IPS DF 6.9 (cell line): ENCODE measurements at regions not wholly inside any gene's neighbourhood (a gene's known extent, or its start where the extent isn't known, plus 50 kb on each side); places are given as distances from the start of the nearest gene placed in this dataset.
A peak's percentile ranks its signal among the peaks of the same experiment; 100 is the strongest.
"Not testable (repeated sequence)": the region's sequence is repeated elsewhere in the genome, so short reads cannot be mapped to it uniquely, and the experiment has no call there.

Experiments used
- DNase-seq: peaks from one replicate; pipeline ENCODE4 v3.0.0-alpha.2; 2013; ENCODE audit warnings: low read depth, low spot score
- H3K27ac ChIP-seq: one replicate; pipeline ENCODE4 v1.5.1; 2013; ENCODE audit warnings: low read length, control low read depth
- H3K27me3 ChIP-seq: 2 replicates; pipeline ENCODE4 v1.6.1; 2013; ENCODE audit warnings: mild to moderate bottlenecking, low read length; ENCODE audit not compliant: control insufficient read depth, insufficient read depth
- H3K36me3 ChIP-seq: 2 replicates; pipeline ENCODE4 v1.6.1; 2013; ENCODE audit warnings: low read length; ENCODE audit not compliant: control insufficient read depth, insufficient read depth
- H3K4me1 ChIP-seq: 2 replicates; pipeline ENCODE4 v1.6.1; 2013; ENCODE audit warnings: low read length; ENCODE audit not compliant: control insufficient read depth, insufficient read depth
- H3K4me3 ChIP-seq: 2 replicates; pipeline ENCODE4 v1.5.1; 2013; ENCODE audit warnings: mild to moderate bottlenecking, low read length
- H3K9me3 ChIP-seq: 2 replicates; pipeline ENCODE4 v1.6.1; 2013; ENCODE audit warnings: low read length, inconsistent platforms; ENCODE audit not compliant: control insufficient read depth, insufficient read depth
- WGBS: extraction: QIAGEN DNeasy Blood & Tissue Kit; methylation state at CpG from one replicate; pipeline ENCODE4 v1.1.7; 2013; ENCODE audit warnings: mixed read lengths, missing lambda C conversion rate; ENCODE audit not compliant: insufficient read length, insufficient coverage; 5-methylcytosine and 5-hydroxymethylcytosine counted together

GRCh38 chr19:22545751-22546150, 88.4 kb upstream of the ZNF492 start:
- H3K4me3 ChIP-seq: no peak overlapping the region
- DNase-seq: peak; percentile 29
- no CpG with 5 or more reads among the region's 5 CpGs for WGBS
- peaks cover 15% of the 10 kb centered on the region for H3K9me3 ChIP-seq
- no peaks in the 10 kb centered on the region for H3K36me3 ChIP-seq
- H3K27me3 ChIP-seq: no peaks in the 10 kb centered on the region
- no peak overlapping the region for H3K27ac ChIP-seq
- no peaks in the 10 kb centered on the region for H3K4me1 ChIP-seq

DNA sequence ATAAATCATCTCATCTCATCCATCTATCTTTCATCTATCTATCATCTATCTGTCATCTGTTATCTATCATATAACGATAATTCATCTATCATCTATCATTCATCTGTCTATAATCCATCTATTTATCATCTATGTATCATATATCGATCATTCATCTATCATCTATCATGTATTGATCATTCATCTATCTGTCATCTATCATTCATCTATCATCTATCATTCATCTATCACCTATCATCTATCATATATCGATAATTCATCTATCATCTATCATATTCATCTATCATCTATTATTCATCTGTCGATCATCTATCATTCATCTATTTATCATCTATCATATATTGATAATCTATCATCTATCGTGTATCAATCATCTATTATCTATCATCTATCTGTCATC, 100.4 kb upstream of the ZNF492 start:
- WGBS: over 99% methylated on average over 5 of the region's 5 CpGs
- Histone ChIP-seq H3K36me3 (no peaks in the 10 kb centered on the region), H3K27me3 (no peaks in the 10 kb centered on the region), H3K4me3 (no peak overlapping the region), H3K27ac (no peak overlapping the region), H3K4me1 (no peaks in the 10 kb centered on the region), H3K9me3 (peaks cover 7% of the 10 kb centered on the region)
- DNase-seq: no peak

DNA sequence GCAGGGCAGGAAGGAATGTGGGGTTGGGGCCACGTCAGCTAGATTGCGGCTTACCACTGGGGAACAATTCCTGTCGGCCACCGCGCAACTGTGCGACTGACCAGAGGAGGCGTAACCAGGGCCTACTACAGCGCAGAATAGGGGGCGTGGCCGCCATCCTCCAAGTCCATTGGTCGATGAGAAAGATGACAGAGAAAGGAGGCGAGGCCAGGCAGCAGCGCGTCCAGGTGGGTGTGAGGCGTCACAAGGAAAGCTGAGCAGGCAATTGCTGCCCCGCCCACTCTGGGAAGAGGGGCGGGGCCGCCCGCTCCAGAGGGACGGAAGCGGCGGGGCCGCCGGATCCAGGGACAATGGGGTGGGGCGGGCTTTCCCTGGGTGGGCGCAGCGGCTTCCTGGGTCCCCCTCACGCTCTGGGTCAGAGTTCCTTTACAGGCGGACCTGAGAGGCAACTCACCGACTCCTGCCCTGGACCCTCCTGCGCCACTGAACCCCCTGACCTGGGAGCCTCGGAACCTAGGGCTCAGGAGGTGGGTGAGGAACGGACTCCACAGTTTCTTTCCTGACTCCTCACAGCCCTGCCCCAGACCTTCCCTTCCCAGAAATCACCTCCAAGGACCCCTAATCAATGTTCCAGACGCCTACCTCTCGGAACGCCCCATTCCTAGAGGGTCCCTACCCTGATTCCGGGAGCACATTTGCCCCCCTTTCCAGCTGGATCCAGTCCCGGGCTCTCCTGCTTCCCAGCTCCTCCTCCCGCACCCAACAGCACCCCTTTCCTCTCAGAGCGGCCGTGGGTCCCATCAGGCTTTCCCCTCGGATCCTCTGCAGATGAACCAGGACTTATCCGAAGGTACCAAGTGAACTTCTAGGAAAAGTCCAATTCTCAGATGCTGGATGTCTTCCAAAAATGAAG, 101.5 kb upstream of the ZNF492 start:
- Histone ChIP-seq H3K9me3 (peaks cover 7% of the 10 kb centered on the region), H3K27ac (no peak overlapping the region), H3K4me3 (no peak overlapping the region), H3K27me3 (no peaks in the 10 kb centered on the region), H3K4me1 (no peaks in the 10 kb centered on the region), H3K36me3 (no peaks in the 10 kb centered on the region)
- WGBS: no CpG with 5 or more reads among the region's 43 CpGs
- DNase-seq: no peak

DNA sequence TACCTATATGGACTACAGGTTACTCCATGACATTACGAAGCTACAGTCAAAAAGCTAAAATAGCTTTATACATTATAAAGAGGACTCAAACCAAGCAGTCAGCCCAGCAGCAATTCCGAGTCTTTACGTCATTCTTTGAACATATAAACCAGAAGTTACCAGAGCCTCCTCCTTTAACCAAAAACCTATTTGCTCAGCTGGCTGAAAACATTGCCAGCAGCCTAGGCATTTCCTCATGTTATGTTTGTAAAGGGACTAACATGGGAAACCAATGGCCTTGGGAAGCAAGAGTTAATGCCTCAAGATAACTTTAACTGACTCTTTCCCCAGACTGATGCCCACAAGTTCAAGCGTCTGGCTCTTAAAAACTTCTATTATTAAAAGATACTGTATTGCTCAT, 104.1 kb upstream of the ZNF492 start:
- DNase-seq: no peak
- no peak overlapping the region for H3K27ac ChIP-seq
- no peaks in the 10 kb centered on the region for H3K36me3 ChIP-seq
- H3K4me1 ChIP-seq: no peaks in the 10 kb centered on the region
- H3K27me3 ChIP-seq: no peaks in the 10 kb centered on the region
- peaks cover 11% of the 10 kb centered on the region for H3K9me3 ChIP-seq
- no CpG with 5 or more reads among the region's 4 CpGs for WGBS
- no peak overlapping the region for H3K4me3 ChIP-seq

DNA sequence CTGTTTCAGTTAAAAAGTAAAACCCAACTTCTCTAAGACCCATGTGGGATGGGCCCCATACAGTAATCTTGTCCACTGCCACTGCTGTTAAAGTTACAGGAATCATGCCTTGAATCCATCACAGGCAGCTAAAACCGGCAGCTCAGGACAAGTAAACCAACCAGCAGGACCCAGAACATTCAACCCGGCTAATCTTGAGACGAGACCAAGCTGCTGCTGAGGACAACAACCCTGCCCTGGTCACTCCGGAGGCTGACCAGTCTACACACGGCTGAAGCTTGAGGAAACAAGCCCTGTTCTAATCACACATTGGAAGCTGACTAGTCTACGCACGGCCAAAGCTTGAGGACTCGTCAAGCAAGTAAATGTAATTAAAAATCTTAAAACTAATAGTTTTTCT, 105.2 kb upstream of the ZNF492 start:
- Histone ChIP-seq H3K27me3 (no peaks in the 10 kb centered on the region), H3K27ac (no peak overlapping the region), H3K4me1 (no peaks in the 10 kb centered on the region), H3K36me3 (no peaks in the 10 kb centered on the region), H3K9me3 (peaks cover 12% of the 10 kb centered on the region), H3K4me3 (no peak overlapping the region)
- no peak for DNase-seq
- WGBS: no CpG with 5 or more reads among the region's 8 CpGs

DNA sequence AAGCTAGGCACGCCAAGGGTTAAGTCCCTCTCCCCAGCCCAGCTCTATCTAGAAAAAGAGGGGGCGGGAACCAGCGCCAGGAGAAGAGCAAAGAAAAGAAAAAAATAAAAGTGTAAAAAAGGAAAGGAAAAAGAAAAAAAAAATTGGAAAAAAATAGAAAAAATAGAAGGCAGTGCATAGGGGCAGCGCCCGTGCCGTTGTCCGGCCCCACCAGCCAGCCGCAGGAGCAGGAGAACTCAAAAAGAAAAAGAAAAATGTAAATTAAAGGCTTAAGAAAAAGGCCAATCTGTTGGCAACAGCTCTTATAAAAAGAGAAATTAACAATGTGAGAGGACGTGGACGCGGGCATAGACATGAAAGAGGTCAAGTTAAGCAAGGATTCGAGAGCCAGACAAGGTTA, 105.4 kb upstream of the ZNF98 start:
- no peaks in the 10 kb centered on the region for H3K4me1 ChIP-seq
- H3K27ac ChIP-seq: no peak overlapping the region
- WGBS: no CpG with 5 or more reads among the region's 12 CpGs

GRCh38 chr19:22526661-22527272, 104.6 kb upstream of the ZNF98 start:
- Histone ChIP-seq H3K27ac (no peak overlapping the region), H3K4me3 (no peak overlapping the region), H3K9me3 (peaks cover 11% of the 10 kb centered on the region), H3K27me3 (no peaks in the 10 kb centered on the region), H3K36me3 (no peaks in the 10 kb centered on the region), H3K4me1 (no peaks in the 10 kb centered on the region)
- no CpG with 5 or more reads among the region's 11 CpGs for WGBS
- no peak for DNase-seq

More for the DNA sequence above, 105.4 kb upstream of the ZNF98 start:
- no peak overlapping the region for H3K4me3 ChIP-seq
- H3K9me3 ChIP-seq: peaks cover 14% of the 10 kb centered on the region
- DNase-seq: no peak
- H3K36me3 ChIP-seq: no peaks in the 10 kb centered on the region
- H3K27me3 ChIP-seq: no peaks in the 10 kb centered on the region

DNA sequence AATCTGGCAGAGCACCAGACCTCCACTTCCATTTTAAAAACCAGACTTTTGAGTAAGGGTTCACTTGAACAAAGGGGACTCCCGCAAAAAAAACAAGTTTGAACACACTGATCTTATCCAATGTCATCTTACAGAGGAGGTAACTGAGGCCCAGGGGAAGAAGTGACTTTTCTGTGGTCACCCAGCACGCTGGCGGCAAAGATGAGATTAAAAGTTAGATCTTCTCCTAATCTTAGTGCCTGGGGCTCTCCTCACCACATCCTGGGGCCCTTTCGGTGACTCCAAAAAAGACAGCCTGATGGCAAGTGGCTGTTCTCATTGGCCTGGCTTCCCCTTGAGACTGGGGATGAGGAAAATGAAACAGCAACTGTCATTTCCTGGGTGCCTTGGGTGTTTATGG, 101.8 kb upstream of the ZNF98 start:
- Histone ChIP-seq H3K4me3 (no peak overlapping the region), H3K27ac (no peak overlapping the region), H3K36me3 (no peaks in the 10 kb centered on the region), H3K27me3 (no peaks in the 10 kb centered on the region), H3K4me1 (no peaks in the 10 kb centered on the region), H3K9me3 (peaks cover 13% of the 10 kb centered on the region)
- WGBS: no CpG with 5 or more reads among the region's 4 CpGs
- no peak for DNase-seq

GRCh38 chr19:22519562-22519961, 97.4 kb upstream of the ZNF98 start:
- H3K4me3 ChIP-seq, H3K27ac ChIP-seq, DNase-seq, H3K27me3 ChIP-seq, H3K4me1 ChIP-seq, H3K36me3 ChIP-seq: not testable (repeated sequence)
- WGBS: no CpG with 5 or more reads among the region's 13 CpGs
- H3K9me3 ChIP-seq: peaks cover 19% of the 10 kb centered on the region

DNA sequence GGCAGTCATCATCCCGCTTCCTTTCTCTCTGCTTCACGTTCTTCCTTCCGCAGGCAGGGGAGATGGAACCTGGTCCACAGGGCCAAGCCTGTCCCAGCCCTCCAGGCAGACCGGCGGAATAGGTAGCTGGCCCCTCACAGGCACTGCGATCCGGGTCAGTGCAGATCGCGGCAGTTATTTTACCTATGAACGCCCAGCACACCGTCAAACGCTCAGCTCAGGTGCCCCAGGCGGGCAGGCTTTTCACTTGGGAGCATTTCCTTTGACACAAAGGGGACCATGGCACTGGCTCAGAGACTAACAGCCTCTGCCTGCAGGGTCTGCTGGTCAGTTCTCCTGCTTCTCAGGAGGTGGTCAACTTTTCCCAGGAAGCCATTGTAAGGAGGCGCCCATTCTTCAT, 97.0 kb upstream of the ZNF98 start:
- no peak overlapping the region for H3K27ac ChIP-seq
- no peak overlapping the region for H3K4me3 ChIP-seq
- WGBS: no CpG with 5 or more reads among the region's 14 CpGs
- no peak for DNase-seq
- no peaks in the 10 kb centered on the region; the same call in 1 of the 2 replicates for H3K4me1 ChIP-seq
- peaks cover 22% of the 10 kb centered on the region for H3K9me3 ChIP-seq
- H3K27me3 ChIP-seq: no peaks in the 10 kb centered on the region
- no peaks in the 10 kb centered on the region for H3K36me3 ChIP-seq
